ENCODE measurements at regions not wholly inside any gene's neighbourhood (a gene's known extent, or its start where the extent isn't known, plus 50 kb on each side); places are given as distances from the start of the nearest gene placed in this dataset.

DNA sequence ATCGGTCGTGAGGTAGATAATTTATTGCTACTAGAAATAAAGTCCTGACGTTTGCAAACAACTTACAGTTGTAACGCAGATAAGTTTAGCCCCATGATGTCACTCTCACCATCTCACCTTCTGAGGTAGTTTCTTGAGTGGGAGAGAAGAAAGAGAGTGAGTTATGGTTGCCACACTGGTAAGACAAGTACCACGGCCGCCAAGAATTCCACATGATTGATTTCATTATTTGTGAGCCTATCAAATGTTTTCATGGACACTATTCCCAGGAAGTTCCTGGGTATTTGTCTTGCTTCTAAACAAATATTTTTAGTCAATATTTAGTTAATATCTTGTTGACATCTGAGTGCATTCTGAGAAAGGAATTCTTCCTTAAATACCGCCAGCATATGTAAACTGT is 339.4 kb upstream of the KIAA1217 start:
- TF ChIP-seq, protein P1, sequence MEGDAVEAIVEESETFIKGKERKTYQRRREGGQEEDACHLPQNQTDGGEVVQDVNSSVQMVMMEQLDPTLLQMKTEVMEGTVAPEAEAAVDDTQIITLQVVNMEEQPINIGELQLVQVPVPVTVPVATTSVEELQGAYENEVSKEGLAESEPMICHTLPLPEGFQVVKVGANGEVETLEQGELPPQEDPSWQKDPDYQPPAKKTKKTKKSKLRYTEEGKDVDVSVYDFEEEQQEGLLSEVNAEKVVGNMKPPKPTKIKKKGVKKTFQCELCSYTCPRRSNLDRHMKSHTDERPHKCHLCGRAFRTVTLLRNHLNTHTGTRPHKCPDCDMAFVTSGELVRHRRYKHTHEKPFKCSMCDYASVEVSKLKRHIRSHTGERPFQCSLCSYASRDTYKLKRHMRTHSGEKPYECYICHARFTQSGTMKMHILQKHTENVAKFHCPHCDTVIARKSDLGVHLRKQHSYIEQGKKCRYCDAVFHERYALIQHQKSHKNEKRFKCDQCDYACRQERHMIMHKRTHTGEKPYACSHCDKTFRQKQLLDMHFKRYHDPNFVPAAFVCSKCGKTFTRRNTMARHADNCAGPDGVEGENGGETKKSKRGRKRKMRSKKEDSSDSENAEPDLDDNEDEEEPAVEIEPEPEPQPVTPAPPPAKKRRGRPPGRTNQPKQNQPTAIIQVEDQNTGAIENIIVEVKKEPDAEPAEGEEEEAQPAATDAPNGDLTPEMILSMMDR (conservative IDR thresholded peaks at IDR 0.05) = no peak
- TF ChIP-seq ZFX (IDR thresholded peaks at IDR 0.05) = no peak

DNA sequence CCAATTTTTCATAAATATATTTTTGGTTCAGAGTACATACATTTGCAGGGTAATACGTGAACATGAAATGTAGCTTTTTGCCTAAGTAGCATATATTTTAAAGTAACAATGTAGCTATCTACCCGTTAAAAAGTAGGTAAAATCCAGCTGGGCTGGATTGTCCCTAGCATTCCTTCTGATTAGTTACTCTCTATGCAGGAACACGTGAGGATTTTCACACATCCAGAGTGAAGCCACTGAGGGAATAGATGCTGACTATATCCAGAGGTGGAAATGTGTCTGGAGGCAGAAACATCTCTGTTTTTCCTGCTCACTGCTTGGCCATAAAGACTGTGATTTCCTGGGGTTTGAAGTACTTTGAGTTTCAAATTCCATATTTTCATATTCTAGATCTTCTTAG is 338.9 kb upstream of the KIAA1217 start:
- TF ChIP-seq, protein P1 (conservative IDR thresholded peaks at IDR 0.05) = no peak
- no peak for TF ChIP-seq ZFX (IDR thresholded peaks at IDR 0.05)
- H3K27ac ChIP-seq = peak overlapping the region; percentile 54; the same call in 1 of the 2 replicates

More for the DNA sequence above, 339.4 kb upstream of the KIAA1217 start:
- H3K27ac ChIP-seq = peak overlapping the region; percentile 47; the same call in 1 of the 2 replicates

DNA sequence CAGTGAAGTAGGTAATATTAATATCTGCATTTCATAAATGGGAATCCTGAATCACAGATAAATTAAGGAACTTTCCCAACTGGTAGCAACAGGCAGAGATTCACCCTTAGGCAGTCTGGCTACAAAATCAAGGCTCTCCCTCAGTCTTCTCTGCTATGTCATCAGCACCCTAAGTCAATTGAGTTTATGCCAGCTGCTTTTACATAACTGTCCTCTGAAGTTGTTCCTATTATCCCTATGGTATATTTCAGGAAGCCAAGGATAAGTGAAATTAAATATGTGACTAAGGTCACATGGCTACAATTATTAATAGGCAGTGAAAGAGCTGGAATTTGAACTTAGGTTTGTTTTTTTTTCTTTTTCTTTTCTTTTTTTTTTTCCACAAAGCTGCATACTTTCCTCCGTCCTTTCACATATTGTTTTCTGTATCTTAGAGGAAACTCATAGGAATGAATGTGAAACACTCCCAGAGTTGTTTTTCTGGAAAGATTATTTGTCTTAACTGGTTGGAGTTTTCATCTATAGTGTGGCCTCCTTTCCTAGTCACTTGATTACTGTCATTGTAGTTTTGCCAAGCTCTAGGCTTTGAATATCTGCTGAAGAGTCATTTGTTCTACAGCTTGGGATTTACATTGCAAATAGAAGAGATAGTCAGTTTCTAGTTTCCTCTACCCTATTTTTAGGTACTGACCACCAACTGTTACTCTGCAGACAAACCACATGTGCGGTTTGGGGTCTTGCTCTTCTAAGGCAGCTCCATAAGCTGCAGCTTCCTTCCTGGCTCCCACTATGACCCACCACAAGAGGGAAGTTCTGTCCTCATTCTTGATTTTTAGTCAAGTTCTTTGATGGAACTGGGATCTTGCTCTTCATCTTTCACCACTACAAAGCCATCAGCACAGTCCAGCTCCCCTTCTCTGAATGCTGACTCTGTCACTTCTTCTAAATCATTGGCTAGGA is 338.0 kb upstream of the KIAA1217 start:
- TF ChIP-seq, protein P1 (conservative IDR thresholded peaks at IDR 0.05) = no peak
- TF ChIP-seq ZFX (IDR thresholded peaks at IDR 0.05) = no peak
- H3K27ac ChIP-seq = peak overlapping the region; percentile 54; the same call in 1 of the 2 replicates

DNA sequence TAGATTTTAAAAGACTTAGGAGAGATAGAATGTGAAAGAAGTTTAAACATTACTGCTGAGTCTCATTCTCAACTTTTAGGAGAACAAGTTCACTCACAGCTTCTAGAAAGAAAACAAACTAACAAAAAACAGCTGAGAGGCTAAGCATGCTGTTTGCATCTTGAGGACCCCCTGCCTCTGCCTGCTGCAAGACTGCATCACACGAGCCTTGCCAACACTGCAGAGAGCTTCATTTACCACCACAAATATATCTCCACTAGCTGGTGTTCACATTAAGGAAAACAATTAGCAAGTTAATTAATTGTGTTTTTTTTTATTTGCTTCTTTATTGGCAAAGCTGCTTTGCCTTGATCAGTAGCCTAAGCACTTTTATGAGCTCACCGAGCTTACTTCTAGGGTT is 336.6 kb upstream of the KIAA1217 start:
- TF ChIP-seq, protein P1 (conservative IDR thresholded peaks at IDR 0.05) = no peak
- TF ChIP-seq ZFX (IDR thresholded peaks at IDR 0.05) = no peak
- no peak overlapping the region for H3K27ac ChIP-seq

DNA sequence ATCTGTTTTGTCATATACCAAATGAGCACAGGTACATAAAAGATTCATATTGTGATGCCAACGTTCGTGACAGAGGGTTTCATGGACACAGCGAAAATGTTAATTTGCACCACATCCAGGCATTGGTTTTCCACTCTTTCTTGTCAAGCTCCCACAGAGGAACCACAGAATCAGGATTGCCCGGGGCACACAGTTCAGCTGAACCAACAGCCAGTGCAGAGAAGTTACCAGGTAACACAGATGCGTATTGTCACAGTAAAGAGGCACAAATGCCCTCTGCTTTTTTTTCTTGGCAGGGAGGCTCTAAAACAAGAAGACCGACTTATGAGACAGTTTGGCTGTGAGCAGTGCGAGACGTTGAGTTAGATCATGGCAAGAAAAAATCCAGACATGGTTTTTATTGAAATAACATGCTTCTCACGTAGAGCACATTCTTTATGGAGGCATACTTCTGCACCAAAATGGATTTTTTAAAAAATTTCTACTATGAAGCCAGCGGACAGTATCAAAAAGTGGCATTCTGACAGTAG is 331.1 kb upstream of the KIAA1217 start:
- TF ChIP-seq ZFX (IDR thresholded peaks at IDR 0.05) = no peak
- TF ChIP-seq, protein P1 (conservative IDR thresholded peaks at IDR 0.05) = no peak
- no peak overlapping the region for H3K27ac ChIP-seq

DNA sequence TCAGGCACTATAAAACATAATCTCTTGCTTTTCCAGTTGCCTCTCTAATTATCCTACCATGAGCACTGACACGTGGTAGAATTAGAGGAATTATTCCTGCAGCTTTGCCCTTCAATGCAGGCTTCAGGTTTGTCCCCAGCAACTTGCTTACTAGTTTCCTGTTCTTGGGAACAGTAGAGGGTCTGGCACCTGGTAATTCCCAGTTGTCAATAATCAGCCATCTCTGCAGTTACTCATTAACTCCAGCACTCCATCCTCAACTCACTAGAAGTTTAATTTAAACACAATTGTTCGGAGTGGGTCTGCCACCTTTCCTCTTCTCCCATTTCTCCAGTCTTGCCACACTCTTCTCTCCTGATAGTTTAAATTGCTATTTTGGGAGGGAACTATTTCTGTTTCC is 324.3 kb upstream of the KIAA1217 start:
- H3K27ac ChIP-seq = no peak overlapping the region; the same call in 1 of the 2 replicates
- TF ChIP-seq, protein P1 (conservative IDR thresholded peaks at IDR 0.05) = no peak
- no peak for TF ChIP-seq ZFX (IDR thresholded peaks at IDR 0.05)

DNA sequence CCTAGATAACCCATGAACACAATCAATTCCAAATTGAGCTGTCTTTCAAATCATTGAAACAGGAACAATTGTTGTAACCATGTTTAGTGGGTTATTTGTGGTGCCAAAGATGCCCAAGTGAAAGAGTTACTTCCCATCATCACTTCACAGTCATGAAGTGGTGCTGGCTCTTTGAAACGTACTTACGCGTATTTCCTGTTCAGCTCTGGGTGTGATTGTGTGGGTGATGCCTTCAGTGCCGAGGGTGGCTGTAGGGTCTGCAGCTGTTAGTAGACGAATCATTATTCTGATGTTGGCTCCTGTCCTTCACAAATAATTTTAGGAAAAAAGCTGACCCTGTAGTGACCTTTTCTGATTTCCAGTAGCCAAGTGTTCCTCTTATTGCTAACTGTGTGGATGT is 323.1 kb upstream of the KIAA1217 start:
- TF ChIP-seq ZFX (IDR thresholded peaks at IDR 0.05) = no peak
- TF ChIP-seq, protein P1 (conservative IDR thresholded peaks at IDR 0.05) = no peak
- no peak overlapping the region for H3K27ac ChIP-seq

Measured in C4-2B (cell line).